ENCODE measurements at regions not wholly inside any gene's neighbourhood (a gene's known extent, or its start where the extent isn't known, plus 50 kb on each side); places are given as distances from the start of the nearest gene placed in this dataset.

- no peak for TF ChIP-seq EZH2 (IDR thresholded peaks at IDR 0.05; ENCODE audit: borderline replicate concordance, low read depth, low read length, severe bottlenecking)
- TF ChIP-seq CTCF (IDR thresholded peaks at IDR 0.05; ENCODE audit: borderline replicate concordance, extremely low read depth, low read length, poor library complexity, severe bottlenecking) = no peak
- DNase-seq = no peak
- no peak for ATAC-seq (ENCODE audit: insufficient read depth, low read depth)
- Histone ChIP-seq H3K4me1 (ENCODE audit: insufficient read depth, low read length) (no peaks in the 10 kb centered on the region), H3K9me3 (ENCODE audit: insufficient read depth, low read length, severe bottlenecking) (no peaks in the 10 kb centered on the region), H3K4me2 (ENCODE audit: insufficient read depth, low read length) (no peak overlapping the region), H3K27me3 (ENCODE audit: insufficient read depth, low read length, poor library complexity) (no peaks in the 10 kb centered on the region), H3K79me2 (ENCODE audit: insufficient read depth, low read length) (no peaks in the 10 kb centered on the region), H3K27ac (ENCODE audit: low read length) (no peak overlapping the region), H4K20me1 (ENCODE audit: insufficient read depth, low read length) (no peaks in the 10 kb centered on the region), H3K9ac (ENCODE audit: low read depth, low read length) (no peak overlapping the region), H2AFZ (ENCODE audit: low read depth, low read length) (no peak overlapping the region), H3K36me3 (ENCODE audit: insufficient read depth, low read length) (no peaks in the 10 kb centered on the region), H3K4me3 (ENCODE audit: low read depth in 1 of 2, low read length in 2 of 2) (no peak overlapping the region)
Observed at GRCh38 chr12:25717552-25717951, 164.5 kb upstream of the LMNTD1 start.

- no peaks in the 10 kb centered on the region for H3K79me2 ChIP-seq (ENCODE audit: insufficient read depth, low read length)
- H3K9ac ChIP-seq (ENCODE audit: low read depth, low read length) = no peak overlapping the region
- H4K20me1 ChIP-seq (ENCODE audit: insufficient read depth, low read length) = no peaks in the 10 kb centered on the region
- no peaks in the 10 kb centered on the region for H3K9me3 ChIP-seq (ENCODE audit: insufficient read depth, low read length, severe bottlenecking)
- TF ChIP-seq CTCF (IDR thresholded peaks at IDR 0.05; ENCODE audit: borderline replicate concordance, extremely low read depth, low read length, poor library complexity, severe bottlenecking) (no peak), EZH2 (IDR thresholded peaks at IDR 0.05; ENCODE audit: borderline replicate concordance, low read depth, low read length, severe bottlenecking) (no peak)
- H3K4me1 ChIP-seq (ENCODE audit: insufficient read depth, low read length) = no peaks in the 10 kb centered on the region
- peaks cover 3% of the 10 kb centered on the region for H3K27me3 ChIP-seq (ENCODE audit: insufficient read depth, low read length, poor library complexity)
- no peak overlapping the region for H3K4me2 ChIP-seq (ENCODE audit: insufficient read depth, low read length)
- no peak overlapping the region for H2AFZ ChIP-seq (ENCODE audit: low read depth, low read length)
- no peak for ATAC-seq (ENCODE audit: insufficient read depth, low read depth)
- no peaks in the 10 kb centered on the region for H3K36me3 ChIP-seq (ENCODE audit: insufficient read depth, low read length)
- no peak overlapping the region for H3K27ac ChIP-seq (ENCODE audit: low read length)
- no peak for DNase-seq
- no peak overlapping the region for H3K4me3 ChIP-seq (ENCODE audit: low read depth in 1 of 2, low read length in 2 of 2)
Observed at GRCh38 chr12:25718081-25718731, 165.1 kb upstream of the LMNTD1 start.

- ATAC-seq (ENCODE audit: insufficient read depth, low read depth) (no peak), DNase-seq (no peak)
- TF ChIP-seq CTCF (IDR thresholded peaks at IDR 0.05; ENCODE audit: borderline replicate concordance, extremely low read depth, low read length, poor library complexity, severe bottlenecking) (no peak), EZH2 (IDR thresholded peaks at IDR 0.05; ENCODE audit: borderline replicate concordance, low read depth, low read length, severe bottlenecking) (no peak)
- no peaks in the 10 kb centered on the region for H3K79me2 ChIP-seq (ENCODE audit: insufficient read depth, low read length)
- H3K4me2 ChIP-seq (ENCODE audit: insufficient read depth, low read length) = no peak overlapping the region
- H3K9ac ChIP-seq (ENCODE audit: low read depth, low read length) = no peak overlapping the region
- H3K9me3 ChIP-seq (ENCODE audit: insufficient read depth, low read length, severe bottlenecking) = no peaks in the 10 kb centered on the region
- no peak overlapping the region for H3K4me3 ChIP-seq (ENCODE audit: low read depth in 1 of 2, low read length in 2 of 2)
- no peaks in the 10 kb centered on the region for H3K36me3 ChIP-seq (ENCODE audit: insufficient read depth, low read length)
- H4K20me1 ChIP-seq (ENCODE audit: insufficient read depth, low read length) = no peaks in the 10 kb centered on the region
- H3K27me3 ChIP-seq (ENCODE audit: insufficient read depth, low read length, poor library complexity) = peaks cover 8% of the 10 kb centered on the region
- H2AFZ ChIP-seq (ENCODE audit: low read depth, low read length) = no peak overlapping the region
- H3K4me1 ChIP-seq (ENCODE audit: insufficient read depth, low read length) = no peaks in the 10 kb centered on the region
- no peak overlapping the region for H3K27ac ChIP-seq (ENCODE audit: low read length)
Observed at GRCh38 chr12:25719505-25719904, 166.4 kb upstream of the LMNTD1 start.

All from DND-41 (cell line).